Caki2 (cell line): ENCODE measurements at regions not wholly inside any gene's neighbourhood (a gene's known extent, or its start where the extent isn't known, plus 50 kb on each side); places are given as distances from the start of the nearest gene placed in this dataset.

ENCODE experiments used
- DNase-seq: peaks from one replicate; pipeline ENCODE4 v3.0.0-alpha.2; 2015; ENCODE audit warnings: low read depth
- in situ Hi-C: cut with HindIII; loops from 2 replicates; pipeline ENCODE4 v1.10.0; 2016; ENCODE audit warnings: low sequenced_read_pairs, low pct_unique_long_range_greater_than_20kb, mixed read lengths

DNA sequence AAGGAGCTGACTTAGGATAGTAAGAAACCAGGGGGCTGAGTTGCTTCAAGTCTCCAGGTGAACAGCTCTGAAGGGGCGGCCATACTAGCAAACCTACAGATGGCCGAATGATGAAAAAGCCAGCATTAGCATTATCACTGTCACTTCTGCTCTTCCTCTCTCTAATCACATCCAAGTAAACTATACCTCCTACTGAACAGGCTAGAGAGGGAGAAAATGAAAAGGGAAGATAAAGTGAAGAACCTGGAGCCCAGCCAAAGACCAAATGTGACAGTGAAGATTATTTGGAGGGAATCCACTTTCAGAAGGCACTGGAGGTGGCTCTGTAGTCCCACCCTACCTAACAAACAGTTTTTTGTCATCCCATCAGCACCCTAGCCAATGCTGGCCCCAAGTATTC, 50.4 kb upstream of the PRPS1 start:
- in situ Hi-C loops: no loop called here
- no peak for DNase-seq
